ENCODE measurements at regions not wholly inside any gene's neighbourhood (a gene's known extent, or its start where the extent isn't known, plus 50 kb on each side); places are given as distances from the start of the nearest gene placed in this dataset.

DNA sequence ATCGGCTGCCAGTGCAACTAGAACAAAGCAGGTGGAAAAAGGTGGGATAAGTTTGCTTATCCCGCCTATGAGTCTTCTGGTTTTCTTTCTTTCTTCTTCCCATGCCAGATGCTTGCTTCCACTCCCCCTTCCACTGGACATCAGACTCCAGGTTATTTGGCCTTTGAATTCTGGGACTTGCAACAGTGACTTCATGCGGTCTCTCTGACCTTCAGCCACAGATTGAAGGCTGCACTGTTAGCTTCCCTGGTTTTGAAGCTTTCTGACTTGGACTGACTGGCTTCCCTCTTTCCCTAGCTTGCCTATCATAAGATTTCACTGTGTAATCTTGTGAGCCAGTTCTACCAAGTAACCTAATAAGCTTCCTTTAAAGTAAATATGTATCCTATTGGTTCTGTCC is 878.4 kb upstream of the GJE1 start:
- Histone ChIP-seq H3F3A (ENCODE audit: insufficient read depth) (no peaks in the 10 kb centered on the region), H3K36me3 (ENCODE audit: low read length) (no peaks in the 10 kb centered on the region), H3K27ac (ENCODE audit: low read depth, low read length) (no peak overlapping the region), H3K27me3 (ENCODE audit: low read length) (no peaks in the 10 kb centered on the region), H3K9me2 (replicated peaks; ENCODE audit: insufficient read depth, low read length) (no peaks in the 10 kb centered on the region), H4K20me1 (ENCODE audit: low read depth, low read length) (no peaks in the 10 kb centered on the region), H3K9ac (ENCODE audit: low read length) (no peak overlapping the region), H3K4me2 (ENCODE audit: low read depth, low read length, poor library complexity, severe bottlenecking) (no peak overlapping the region), H3K9me3 (ENCODE audit: insufficient read depth, low read length) (no peaks in the 10 kb centered on the region), H2AFZ (ENCODE audit: low read depth, low read length, severe bottlenecking) (no peak overlapping the region), H3K79me2 (ENCODE audit: insufficient read depth, low read length) (no peaks in the 10 kb centered on the region), H3K4me3 (ENCODE audit: insufficient read depth, low read length, poor library complexity, severe bottlenecking) (no peak overlapping the region)
- TF ChIP-seq, protein P1, sequence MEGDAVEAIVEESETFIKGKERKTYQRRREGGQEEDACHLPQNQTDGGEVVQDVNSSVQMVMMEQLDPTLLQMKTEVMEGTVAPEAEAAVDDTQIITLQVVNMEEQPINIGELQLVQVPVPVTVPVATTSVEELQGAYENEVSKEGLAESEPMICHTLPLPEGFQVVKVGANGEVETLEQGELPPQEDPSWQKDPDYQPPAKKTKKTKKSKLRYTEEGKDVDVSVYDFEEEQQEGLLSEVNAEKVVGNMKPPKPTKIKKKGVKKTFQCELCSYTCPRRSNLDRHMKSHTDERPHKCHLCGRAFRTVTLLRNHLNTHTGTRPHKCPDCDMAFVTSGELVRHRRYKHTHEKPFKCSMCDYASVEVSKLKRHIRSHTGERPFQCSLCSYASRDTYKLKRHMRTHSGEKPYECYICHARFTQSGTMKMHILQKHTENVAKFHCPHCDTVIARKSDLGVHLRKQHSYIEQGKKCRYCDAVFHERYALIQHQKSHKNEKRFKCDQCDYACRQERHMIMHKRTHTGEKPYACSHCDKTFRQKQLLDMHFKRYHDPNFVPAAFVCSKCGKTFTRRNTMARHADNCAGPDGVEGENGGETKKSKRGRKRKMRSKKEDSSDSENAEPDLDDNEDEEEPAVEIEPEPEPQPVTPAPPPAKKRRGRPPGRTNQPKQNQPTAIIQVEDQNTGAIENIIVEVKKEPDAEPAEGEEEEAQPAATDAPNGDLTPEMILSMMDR (IDR thresholded peaks at IDR 0.05; ENCODE audit: insufficient read depth, low read length, poor library complexity, severe bottlenecking) = no peak
- no peak for TF ChIP-seq EZH2phosphoT487 (conservative IDR thresholded peaks at IDR 0.05; ENCODE audit: low read length)

DNA sequence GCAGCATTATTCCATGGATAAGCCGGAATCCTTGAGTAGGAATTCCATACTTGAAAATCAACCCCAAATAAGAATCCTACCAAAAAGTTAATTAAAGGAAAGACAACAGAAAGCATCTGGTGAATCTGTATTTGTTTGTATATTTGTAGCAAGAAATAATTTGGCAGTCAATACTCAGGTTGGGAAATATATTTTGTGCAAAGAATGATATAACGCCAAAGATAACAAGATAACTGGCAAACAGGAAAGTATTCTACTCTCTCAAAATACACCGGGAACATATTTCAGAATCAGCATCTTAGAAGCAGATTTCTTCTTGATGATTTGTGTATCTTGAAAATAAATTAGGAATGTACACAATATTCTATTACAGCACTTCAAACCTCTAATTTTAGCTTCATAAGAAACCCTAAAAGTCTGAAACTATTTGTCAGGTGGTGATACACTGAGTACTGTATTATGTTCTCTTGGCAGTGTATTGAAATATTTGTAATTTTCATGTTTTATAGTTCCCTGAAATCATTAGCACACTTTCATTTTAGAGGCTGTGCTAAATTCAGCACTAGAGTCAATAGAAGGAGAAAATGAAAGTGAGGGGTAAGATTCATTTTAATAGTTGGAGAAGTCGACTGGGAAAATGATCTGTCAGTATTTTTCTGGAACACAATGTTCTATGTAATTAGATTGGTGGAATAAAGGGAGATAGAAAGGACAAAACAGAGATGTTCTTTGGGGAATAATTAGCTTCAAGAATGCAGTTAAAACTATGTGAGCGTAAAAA is 879.7 kb upstream of the GJE1 start:
- no peaks in the 10 kb centered on the region for H3K79me2 ChIP-seq (ENCODE audit: insufficient read depth, low read length)
- H3K9me3 ChIP-seq (ENCODE audit: insufficient read depth, low read length) = no peaks in the 10 kb centered on the region
- TF ChIP-seq EZH2phosphoT487 (conservative IDR thresholded peaks at IDR 0.05; ENCODE audit: low read length) = no peak
- TF ChIP-seq, protein P1 (IDR thresholded peaks at IDR 0.05; ENCODE audit: insufficient read depth, low read length, poor library complexity, severe bottlenecking) = no peak
- H3K27ac ChIP-seq (ENCODE audit: low read depth, low read length) = no peak overlapping the region
- H3K27me3 ChIP-seq (ENCODE audit: low read length) = no peaks in the 10 kb centered on the region
- no peak overlapping the region for H3K4me3 ChIP-seq (ENCODE audit: insufficient read depth, low read length, poor library complexity, severe bottlenecking)
- no peak overlapping the region for H3K9ac ChIP-seq (ENCODE audit: low read length)
- no peaks in the 10 kb centered on the region for H4K20me1 ChIP-seq (ENCODE audit: low read depth, low read length)
- H3K9me2 ChIP-seq (replicated peaks; ENCODE audit: insufficient read depth, low read length) = no peaks in the 10 kb centered on the region
- H3K4me2 ChIP-seq (ENCODE audit: low read depth, low read length, poor library complexity, severe bottlenecking) = peak overlapping the region; percentile 32
- peak overlapping the region; percentile 71 for H2AFZ ChIP-seq (ENCODE audit: low read depth, low read length, severe bottlenecking)
- H3K36me3 ChIP-seq (ENCODE audit: low read length) = no peaks in the 10 kb centered on the region
- H3F3A ChIP-seq (ENCODE audit: insufficient read depth) = no peaks in the 10 kb centered on the region

DNA sequence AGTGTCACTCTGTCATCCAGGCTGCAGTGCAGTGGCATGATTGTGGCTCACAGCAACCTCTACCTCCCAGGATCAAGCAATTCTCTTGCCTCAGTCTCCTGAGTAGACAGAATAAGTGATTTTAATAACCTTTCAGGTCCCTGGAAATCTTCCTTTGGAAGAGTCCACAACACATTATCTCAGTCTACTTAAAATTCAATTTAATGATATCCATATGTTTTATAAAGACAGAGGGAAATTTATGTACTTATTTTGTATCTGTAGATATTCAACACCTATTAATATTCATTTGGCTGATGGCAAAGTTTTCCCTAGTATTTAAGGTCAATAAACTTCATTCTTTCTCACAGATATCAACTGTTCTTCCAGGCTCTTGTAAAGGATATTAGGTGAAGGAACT is 881.4 kb upstream of the GJE1 start:
- Histone ChIP-seq H3F3A (ENCODE audit: insufficient read depth) (no peaks in the 10 kb centered on the region), H3K4me2 (ENCODE audit: low read depth, low read length, poor library complexity, severe bottlenecking) (no peak overlapping the region), H3K27ac (ENCODE audit: low read depth, low read length) (no peak overlapping the region), H2AFZ (ENCODE audit: low read depth, low read length, severe bottlenecking) (no peak overlapping the region), H3K9me3 (ENCODE audit: insufficient read depth, low read length) (no peaks in the 10 kb centered on the region), H3K9ac (ENCODE audit: low read length) (no peak overlapping the region), H3K4me3 (ENCODE audit: insufficient read depth, low read length, poor library complexity, severe bottlenecking) (no peak overlapping the region), H3K36me3 (ENCODE audit: low read length) (no peaks in the 10 kb centered on the region), H3K79me2 (ENCODE audit: insufficient read depth, low read length) (no peaks in the 10 kb centered on the region), H4K20me1 (ENCODE audit: low read depth, low read length) (no peaks in the 10 kb centered on the region), H3K9me2 (replicated peaks; ENCODE audit: insufficient read depth, low read length) (no peaks in the 10 kb centered on the region), H3K27me3 (ENCODE audit: low read length) (no peaks in the 10 kb centered on the region)
- TF ChIP-seq, protein P1 (IDR thresholded peaks at IDR 0.05; ENCODE audit: insufficient read depth, low read length, poor library complexity, severe bottlenecking) = no peak
- no peak for TF ChIP-seq EZH2phosphoT487 (conservative IDR thresholded peaks at IDR 0.05; ENCODE audit: low read length)
